Left colon (tissue), 2 donors: ENCODE measurements at regions not wholly inside any gene's neighbourhood (a gene's known extent, or its start where the extent isn't known, plus 50 kb on each side); places are given as distances from the start of the nearest gene placed in this dataset.

Experiments
- ATAC-seq: fragments of 200-7000 bp; cut with Tn5 transposase; one replicate; pipeline ENCODE4 v1.9.1; 2020; ENCODE audit warnings: mild to moderate bottlenecking, moderate library complexity
- DNase-seq, 2 donors: peaks; one replicate each; pipeline ENCODE4 v3.0.0-alpha.2; 2020
- intact Hi-C, 2 donors: fragments of 100-400 bp; cut with DNase I in 1 of 2; cut with micrococcal nuclease in 1 of 2; formaldehyde crosslinking; loops; one replicate each; pipeline versions ENCODE4 v1.11.2 to v1.14.0; 2022; cut with DNase I, micrococcal nuclease
- donor health status: DM: no; HTN: no; CAD: no.
- donor health status: DM: yes; HTN: yes; CAD: no.

- intact Hi-C loops = no loop called here
- no peak for DNase-seq
- no peak for ATAC-seq
These were observed 84.8 kb upstream of the SASH1 start for GRCh38 chr6:148257810-148258209.

- ATAC-seq (no peak), DNase-seq (no peak)
- intact Hi-C loops = no loop called here
These were observed 83.8 kb upstream of the SASH1 start for GRCh38 chr6:148258868-148259267.

GRCh38 chr6:148261470-148261869 lies 81.2 kb upstream of the SASH1 start:
- ATAC-seq (no peak), DNase-seq (no peak)
- intact Hi-C loops = no loop called here

- DNase-seq = no peak
These were observed 79.6 kb upstream of the SASH1 start for GRCh38 chr6:148263010-148263409.

GRCh38 chr6:148263961-148264360 lies 78.7 kb upstream of the SASH1 start:
- intact Hi-C loops = no loop called here
- no peak for ATAC-seq
- no peak for DNase-seq

More at GRCh38 chr6:148263010-148263409, 79.6 kb upstream of the SASH1 start:
- ATAC-seq = no peak
- intact Hi-C loops = no loop called here

- intact Hi-C loops = no loop called here
- ATAC-seq (no peak), DNase-seq (no peak)
These were observed 77.6 kb upstream of the SASH1 start for GRCh38 chr6:148265054-148265453.

- ATAC-seq = no peak
- intact Hi-C loops = no loop called here
- no peak for DNase-seq
These were observed 73.3 kb upstream of the SASH1 start for GRCh38 chr6:148269386-148269785.

- DNase-seq (no peak), ATAC-seq (no peak)
- intact Hi-C loops = no loop called here
These were observed 70.8 kb upstream of the SASH1 start for GRCh38 chr6:148271711-148272439.

GRCh38 chr6:148272597-148272996 lies 70.0 kb upstream of the SASH1 start:
- DNase-seq = no peak
- intact Hi-C loops = no loop called here
- ATAC-seq = no peak

- ATAC-seq (no peak), DNase-seq (no peak)
- intact Hi-C loops = no loop called here
These were observed 68.5 kb upstream of the SASH1 start for GRCh38 chr6:148273962-148274752.

GRCh38 chr6:148274809-148275208 lies 67.8 kb upstream of the SASH1 start:
- intact Hi-C loops = no loop called here
- ATAC-seq (no peak), DNase-seq (no peak)

GRCh38 chr6:148285205-148285604 lies 57.4 kb upstream of the SASH1 start:
- intact Hi-C loops = no loop called here
- ATAC-seq (no peak), DNase-seq (no peak)

GRCh38 chr6:148286563-148286962 lies 56.1 kb upstream of the SASH1 start:
- intact Hi-C loops = no loop called here
- DNase-seq = no peak
- ATAC-seq = no peak

GRCh38 chr6:148287623-148288333 lies 54.9 kb upstream of the SASH1 start:
- intact Hi-C loops = no loop called here
- DNase-seq (no peak), ATAC-seq (no peak)

- intact Hi-C loops = no loop called here
- ATAC-seq (no peak), DNase-seq (no peak)
These were observed 54.1 kb upstream of the SASH1 start for GRCh38 chr6:148288541-148288940.

- DNase-seq (no peak), ATAC-seq (no peak)
- intact Hi-C loops = no loop called here
These were observed 53.5 kb upstream of the SASH1 start for GRCh38 chr6:148289153-148289552.

GRCh38 chr6:148291876-148292275 lies 50.8 kb upstream of the SASH1 start:
- intact Hi-C loops = no loop called here
- DNase-seq (no peak), ATAC-seq (no peak)
